HG02623 (cell line): ENCODE measurements at regions not wholly inside any gene's neighbourhood (a gene's known extent, or its start where the extent isn't known, plus 50 kb on each side); places are given as distances from the start of the nearest gene placed in this dataset.

Experiments
- ATAC-seq: cut with Tn5 transposase; IDR thresholded peaks from one replicate; pipeline ENCODE4 v1.9.1; 2021; ENCODE audit warnings: moderate library complexity; ENCODE audit not compliant: unreplicated experiment

DNA sequence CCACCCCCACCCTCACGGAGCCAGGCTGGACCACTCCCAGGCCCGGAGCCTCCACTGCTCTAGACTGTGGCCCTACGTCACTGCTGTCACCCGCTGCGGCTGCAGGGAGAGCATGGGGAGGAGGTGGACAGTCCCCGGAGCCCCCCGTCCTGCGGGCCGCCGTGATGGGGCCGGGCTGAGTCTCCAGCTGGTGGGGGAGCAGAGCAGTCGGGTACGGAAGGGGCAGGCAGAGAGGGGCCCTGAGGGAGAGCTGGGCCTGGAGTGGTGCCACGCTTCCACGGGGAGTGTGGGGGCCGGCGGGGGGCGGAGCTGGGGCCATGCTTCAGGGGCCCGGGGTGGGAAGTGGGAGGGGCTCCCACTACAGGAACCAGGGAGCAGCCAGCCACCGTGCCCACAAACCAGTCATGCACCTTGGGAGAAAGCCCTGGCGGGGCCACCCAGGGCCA lies 98.9 kb upstream of the KCNK1 start:
- no peak for ATAC-seq

DNA sequence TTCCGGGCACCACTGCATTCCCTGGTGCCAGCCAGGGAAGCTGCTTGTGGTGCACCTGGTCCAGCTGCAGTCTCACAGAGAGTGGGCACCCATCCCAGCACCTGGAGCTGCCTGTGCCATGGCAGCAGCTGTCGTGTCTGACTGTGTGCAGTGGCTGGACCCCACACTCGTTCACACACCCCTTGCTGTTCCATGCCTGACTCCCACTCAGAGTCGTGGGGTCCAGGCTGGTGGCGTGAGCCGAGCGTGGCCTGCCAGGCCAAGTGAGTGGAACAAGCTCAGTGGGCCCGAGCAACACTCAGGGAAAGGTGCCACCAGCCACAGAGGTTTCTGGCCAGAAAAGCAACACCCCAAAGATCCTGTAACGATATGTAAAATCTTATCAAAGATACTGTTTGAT lies 97.2 kb upstream of the KCNK1 start:
- no peak for ATAC-seq

DNA sequence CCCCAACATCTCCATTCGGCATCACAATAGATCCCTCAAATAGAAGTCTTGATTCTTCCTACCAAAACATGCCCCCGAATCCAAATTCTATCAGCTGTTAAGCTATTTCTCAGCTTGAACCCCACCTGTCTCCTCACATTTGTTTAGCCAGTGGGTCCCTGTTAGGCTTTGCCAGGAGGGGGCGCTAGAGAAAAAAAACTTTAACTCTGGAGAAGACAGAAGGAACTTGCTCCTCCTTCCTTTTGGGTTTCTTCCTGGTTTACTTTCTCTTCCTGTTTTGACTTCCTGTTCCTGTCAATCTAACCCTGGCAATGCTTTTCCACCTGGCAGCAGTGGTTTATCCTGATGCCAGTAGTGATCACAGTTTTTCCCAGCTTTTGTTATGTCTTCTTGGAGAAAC lies 95.6 kb upstream of the KCNK1 start:
- ATAC-seq = no peak

DNA sequence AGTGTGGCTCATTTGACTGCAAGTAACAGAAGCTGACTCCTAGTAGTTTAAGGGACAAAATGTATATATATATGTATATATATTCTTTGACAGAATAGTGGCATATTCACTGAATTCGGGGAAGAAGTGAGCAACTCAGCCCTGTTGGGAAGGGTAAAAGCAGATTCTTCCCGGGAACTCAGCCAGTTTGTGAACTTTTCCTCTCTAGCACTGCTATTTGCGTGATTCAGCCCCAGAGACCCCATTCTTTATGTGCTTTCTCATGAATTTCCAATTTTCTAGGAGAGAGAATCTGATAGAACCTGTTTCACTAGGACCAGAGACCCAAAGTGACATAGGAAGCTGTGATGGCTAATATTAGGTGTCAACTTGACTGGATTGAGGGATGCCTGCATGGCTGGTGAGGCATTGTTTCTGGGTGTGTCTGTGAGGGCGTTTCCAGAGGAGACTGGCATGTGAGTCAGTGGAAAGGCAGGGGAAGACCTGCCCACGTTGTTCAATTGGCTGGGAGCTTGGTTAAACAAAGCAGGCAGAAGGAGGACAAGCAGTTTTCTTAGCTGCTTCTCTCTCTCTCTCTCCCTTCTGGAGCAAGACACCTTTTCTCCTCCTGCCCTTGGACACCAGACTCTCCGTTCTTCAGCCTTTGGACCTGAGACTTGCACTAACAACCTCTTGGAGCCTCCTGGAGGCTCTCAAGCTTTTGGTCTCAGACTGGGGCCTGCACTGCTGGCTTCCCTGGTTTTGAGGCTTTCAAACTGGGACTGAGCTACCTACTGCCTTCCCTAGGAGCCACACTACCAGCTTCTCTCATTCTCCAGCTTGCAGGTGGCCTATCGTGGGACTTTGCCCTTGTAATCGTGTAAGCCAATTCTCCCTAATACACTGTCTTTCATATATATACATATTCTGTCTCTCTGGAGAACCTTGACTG lies 93.4 kb upstream of the KCNK1 start:
- ATAC-seq = no peak

DNA sequence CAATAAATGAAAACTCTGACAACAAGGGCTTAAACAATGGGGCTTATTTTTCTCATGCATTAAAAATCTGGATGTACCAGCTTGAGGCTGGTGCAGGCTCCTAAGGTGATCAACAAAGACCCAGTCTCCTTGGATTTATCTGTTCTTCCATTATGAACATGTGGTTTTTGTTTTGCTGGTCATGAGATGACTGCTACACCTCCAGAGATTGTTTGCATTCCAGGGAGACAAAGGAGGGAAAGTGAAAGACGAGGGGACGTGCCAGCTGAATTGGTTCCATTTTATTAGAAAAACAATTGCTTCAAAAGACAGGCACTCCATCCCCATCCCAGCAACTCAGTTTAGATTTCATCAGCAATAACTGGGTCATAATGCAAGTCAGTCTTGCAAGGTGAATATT lies 90.9 kb upstream of the KCNK1 start:
- no peak for ATAC-seq

DNA sequence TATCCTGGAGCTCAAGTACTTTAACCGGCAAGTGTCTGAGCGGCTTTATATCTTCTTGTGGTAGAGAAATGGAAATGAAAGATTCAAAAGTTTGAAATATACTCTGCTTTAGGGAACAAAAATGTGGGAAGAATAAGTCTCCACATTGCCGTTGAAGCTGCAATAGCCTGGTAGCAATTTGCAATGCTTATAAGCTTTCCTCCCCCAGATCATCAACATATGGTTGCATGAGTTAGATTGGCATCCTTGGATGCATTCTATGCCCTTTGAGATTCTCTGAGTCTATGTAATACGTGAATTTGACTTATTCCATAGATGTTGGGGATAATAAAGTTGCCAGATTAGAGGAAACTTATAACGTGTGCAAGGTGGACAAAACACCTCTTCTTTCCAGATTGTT lies 86.1 kb upstream of the KCNK1 start:
- ATAC-seq = no peak

DNA sequence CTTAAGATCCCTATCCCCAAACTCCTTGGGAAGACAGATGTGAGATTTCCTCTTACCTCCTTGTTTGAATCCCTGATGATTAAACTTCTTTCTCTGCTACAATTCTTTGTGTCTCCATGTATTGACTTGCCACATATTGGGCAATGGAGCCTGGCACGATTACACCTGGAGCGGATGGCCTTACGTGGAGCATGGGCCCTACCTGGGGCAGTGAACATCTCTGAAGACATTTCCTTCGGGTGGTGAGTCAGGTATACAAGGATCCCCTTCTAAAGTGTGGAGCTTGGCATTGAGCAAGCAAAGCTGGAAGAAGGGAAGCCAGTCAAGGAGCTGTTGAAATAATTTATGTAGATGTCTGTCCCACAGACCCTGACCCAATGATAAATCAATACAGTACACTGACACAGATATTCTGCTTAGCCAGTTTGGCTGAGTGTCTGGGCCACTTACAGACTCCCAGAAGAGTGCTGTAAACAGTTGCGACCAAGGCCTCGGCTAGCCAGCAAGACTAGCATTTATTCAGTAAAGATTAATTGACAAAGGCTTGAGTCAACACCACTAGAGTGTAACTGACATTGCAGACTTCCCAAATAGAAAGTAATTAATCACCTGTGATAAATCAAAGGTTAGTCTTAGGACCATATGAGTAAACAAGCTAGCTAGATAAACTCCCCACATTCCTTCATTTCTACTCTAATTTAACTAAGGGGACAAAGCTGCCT lies 83.1 kb upstream of the KCNK1 start:
- ATAC-seq = no peak

DNA sequence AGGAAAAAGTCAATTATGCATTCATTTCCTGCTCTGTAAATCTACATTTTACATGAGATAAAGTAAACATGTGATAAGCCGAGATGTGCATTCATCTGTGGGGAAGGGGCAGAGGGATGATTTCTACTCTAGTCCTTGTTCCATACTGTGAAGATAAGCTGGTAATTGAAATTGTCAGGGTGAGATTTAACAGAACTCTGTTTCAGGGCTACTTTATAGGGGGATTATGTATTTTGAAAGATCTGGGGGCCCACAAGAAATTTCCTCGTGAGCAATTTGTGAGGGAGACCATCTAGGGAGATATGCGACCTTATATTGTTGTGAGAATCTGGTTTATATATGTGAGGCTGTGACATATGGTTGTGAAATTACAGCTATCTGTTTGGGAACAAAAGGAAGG lies 73.1 kb upstream of the KCNK1 start:
- ATAC-seq = no peak

DNA sequence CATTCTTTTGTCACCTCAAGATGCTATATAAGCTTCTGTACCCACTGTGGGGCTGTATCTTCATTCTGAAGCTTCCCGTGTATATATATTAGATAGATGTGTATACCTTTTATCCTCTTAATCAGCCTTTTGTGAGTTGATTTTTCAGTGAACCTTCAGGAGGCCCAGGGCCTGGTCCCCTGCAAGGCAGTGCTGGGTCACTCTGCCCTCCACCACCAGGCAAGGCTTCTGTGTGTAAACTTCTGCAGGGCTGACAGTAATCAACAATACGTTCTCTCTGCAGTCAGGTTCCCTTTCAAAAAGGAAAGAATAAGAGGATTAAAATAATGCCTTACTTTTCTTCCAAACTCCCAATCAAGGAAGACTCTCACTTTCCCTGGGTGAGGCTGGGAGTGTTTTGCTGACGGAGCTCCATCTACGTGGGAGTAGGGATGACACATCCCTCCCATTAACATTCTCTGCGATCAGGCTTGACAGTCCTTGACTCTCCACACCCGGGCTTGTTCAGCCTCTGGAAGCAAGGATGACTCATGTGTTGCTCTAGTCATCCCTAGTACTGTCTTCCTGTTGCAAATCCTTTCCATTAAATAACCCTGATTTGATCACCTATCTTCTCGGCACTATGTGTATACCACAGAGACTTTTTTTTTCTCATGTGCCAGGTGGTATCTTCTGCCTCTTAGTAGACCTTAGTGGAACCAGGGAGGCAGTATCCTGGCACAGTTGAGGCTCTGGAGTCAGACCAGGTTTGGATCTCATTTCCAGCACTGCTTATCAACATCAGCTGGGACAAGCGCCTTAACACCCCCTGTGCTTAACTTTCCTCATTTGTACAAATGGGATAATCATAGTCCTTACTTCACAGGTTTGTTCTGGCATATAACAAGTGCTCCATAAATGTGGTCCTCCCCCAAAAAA lies 70.3 kb upstream of the KCNK1 start:
- no peak for ATAC-seq

DNA sequence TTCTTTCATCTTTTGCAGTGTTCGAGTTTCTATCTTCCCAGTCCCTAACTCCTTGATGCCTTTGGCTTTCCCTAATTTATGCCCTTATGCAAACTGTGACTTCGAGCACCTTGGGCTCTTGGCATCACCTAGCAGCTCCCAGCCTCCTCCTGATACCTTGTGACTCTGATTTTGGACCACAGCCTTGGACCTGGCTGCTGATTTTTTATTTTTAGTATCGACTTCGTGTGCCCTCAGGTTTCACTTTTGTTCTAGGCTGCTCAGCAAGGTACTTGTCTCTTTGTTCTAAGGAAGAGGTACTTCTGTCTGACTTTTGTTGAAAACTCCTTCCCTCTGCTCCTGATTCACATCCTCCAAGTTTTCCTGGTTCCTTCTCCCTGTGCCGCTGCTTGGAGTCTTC lies 69.6 kb upstream of the KCNK1 start:
- no peak for ATAC-seq

DNA sequence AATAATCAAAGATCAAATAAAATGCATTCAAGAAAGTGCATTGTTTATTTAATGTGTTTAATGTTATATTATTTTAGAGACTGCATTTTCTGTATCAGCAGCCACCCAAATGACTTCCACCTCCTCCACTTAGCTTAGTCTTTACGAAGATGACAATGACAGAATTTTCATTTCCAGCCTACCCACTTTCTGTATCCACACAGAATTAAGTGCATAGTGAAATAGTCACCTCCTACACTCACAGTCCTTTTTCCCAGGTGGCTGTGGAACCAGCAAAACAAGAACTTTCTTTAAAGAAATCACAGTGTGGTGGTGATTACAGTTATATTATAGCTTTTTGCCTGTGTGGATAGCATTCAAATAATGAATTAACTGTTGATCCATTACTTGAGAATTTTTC lies 66.2 kb upstream of the KCNK1 start:
- no peak for ATAC-seq

DNA sequence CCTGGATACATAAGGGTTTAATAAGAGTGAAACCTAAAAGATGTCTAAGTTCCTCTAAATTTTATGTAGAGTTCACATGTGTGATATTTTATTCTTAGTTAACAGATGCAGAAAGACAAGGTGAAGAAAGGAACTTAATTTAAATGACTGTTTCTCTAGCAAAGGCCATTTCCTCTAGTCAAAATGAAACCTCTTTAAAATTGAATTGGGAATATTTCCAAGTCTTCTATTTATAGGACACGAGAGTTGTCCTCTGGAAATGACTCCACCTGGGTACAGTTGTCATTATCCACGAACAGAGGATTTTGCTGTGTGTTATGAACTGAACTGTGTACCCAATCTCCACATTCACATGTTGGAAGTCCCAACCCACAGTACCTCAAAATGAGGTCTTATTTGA lies 64.5 kb upstream of the KCNK1 start:
- ATAC-seq = no peak

DNA sequence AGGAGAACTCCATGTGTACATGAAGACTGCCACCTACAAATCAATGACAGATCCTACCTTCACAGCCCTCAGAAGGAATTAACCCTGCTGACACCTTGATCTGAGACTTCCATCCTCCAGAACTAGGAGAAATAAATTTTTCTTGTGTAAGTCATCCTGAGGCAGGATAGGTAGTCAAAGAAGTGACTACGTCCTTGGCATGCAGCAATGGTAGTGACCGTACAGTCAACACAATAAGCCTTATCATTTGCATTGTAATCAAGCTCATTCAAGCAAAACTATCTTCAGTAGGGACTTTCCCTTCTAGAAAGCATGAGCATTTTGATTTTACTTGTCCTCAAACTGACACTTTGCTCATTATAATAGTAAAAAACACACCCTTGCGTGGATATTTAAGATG lies 64.0 kb upstream of the KCNK1 start:
- ATAC-seq = no peak

DNA sequence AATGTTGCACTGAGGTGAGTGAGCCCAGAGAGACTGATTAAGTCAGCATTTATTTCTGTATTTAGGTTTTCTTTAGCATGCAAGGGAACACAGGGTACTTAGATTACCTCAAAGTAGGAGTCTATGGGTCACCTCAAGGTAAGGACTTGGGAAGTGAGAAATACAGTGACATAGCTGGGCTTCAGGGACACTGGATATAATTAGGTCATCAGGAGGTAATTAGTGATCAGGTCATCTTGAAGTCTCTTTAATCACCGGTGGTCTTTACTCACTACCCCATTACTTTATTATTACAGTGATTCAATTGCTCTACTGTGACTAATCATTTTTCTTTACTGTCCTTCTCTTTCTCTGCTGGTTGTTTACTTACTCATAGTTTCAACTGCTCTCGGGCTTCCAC lies 59.9 kb upstream of the KCNK1 start:
- ATAC-seq = no peak

DNA sequence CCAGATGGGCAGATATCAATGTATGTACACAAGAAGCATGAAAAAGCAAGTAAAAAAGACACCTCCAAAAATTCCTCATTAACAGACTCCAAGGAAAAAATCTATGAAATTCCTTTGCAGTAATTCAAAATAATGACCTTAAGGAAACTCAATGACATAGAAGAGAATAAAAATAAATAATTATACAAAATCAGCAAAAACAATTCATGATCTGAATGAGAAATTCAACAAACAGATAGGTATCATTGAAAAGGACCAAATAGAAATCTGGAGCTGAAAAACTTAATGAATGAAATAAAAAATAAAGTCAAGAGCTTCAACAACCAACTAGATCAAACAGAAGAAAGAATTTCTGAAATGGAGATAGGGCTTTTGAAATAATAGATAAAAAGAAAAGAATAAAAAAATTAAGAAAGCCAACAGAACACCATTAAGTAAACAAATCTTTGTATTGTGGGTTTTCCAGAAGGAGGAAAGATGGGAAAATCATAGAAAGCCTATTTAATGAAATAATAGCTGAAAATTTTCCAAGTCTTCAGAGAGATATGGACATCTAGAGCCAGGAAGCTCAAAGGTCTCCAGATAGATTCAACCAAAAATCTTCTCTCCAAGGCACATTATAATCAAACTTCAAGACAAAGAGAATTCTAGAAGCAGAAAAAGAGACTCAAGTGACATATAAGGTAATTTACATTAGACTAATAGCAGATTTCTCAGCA lies 52.0 kb upstream of the KCNK1 start:
- no peak for ATAC-seq
